Nephron progenitor cell (in vitro differentiated cells): ENCODE measurements at regions not wholly inside any gene's neighbourhood (a gene's known extent, or its start where the extent isn't known, plus 50 kb on each side); places are given as distances from the start of the nearest gene placed in this dataset.
A peak's percentile ranks its signal among the peaks of the same experiment; 100 is the strongest.

Experiments
- DNase-seq: peaks from one replicate; pipeline ENCODE4 v3.0.0; 2021
- H3K27ac Mint-ChIP-seq: 2 replicates; pipeline ENCODE4 v1.8.0; 2021; ENCODE audit warnings: mild to moderate bottlenecking, moderate library complexity, mixed read lengths
- H3K27me3 Mint-ChIP-seq: 2 replicates; pipeline ENCODE4 v1.8.0; 2021; ENCODE audit warnings: mild to moderate bottlenecking, low read depth, mixed read lengths; ENCODE audit not compliant: poor library complexity
- H3K36me3 Mint-ChIP-seq: 2 replicates; pipeline ENCODE4 v1.8.0; 2021; ENCODE audit warnings: low read depth, mixed read lengths
- H3K4me1 Mint-ChIP-seq: 2 replicates; pipeline ENCODE4 v1.8.0; 2021; ENCODE audit warnings: mixed read lengths
- H3K4me3 Mint-ChIP-seq: 2 replicates; pipeline ENCODE4 v1.8.0; 2021; ENCODE audit warnings: mild to moderate bottlenecking, moderate library complexity, mixed read lengths
- H3K9me3 Mint-ChIP-seq: 2 replicates; pipeline ENCODE4 v1.8.0; 2021; ENCODE audit warnings: mild to moderate bottlenecking, moderate library complexity, mixed read lengths
- CTCF ChIP-seq: fragments of 200-600 bp; sonication (generic); IDR thresholded peaks from 2 replicates; pipeline ENCODE4 v1.5.0; 2021; ENCODE audit warnings: antibody characterized with exemption

- no peak overlapping the region for H3K4me3 Mint-ChIP-seq
- H3K9me3 Mint-ChIP-seq = peaks cover 8% of the 10 kb centered on the region
- H3K4me1 Mint-ChIP-seq = peaks cover 31% of the 10 kb centered on the region
- TF ChIP-seq CTCF = no peak
- no peak overlapping the region for H3K27ac Mint-ChIP-seq
- H3K36me3 Mint-ChIP-seq = peaks cover 9% of the 10 kb centered on the region
- no peak for DNase-seq
- H3K27me3 Mint-ChIP-seq = peaks cover 6% of the 10 kb centered on the region
Measured at GRCh38 chr12:75917715-75918114, 113.9 kb downstream of the PHLDA1 start.

- Mint-ChIP-seq H3K4me3 (no peak overlapping the region), H3K4me1 (peaks cover 31% of the 10 kb centered on the region), H3K27ac (no peak overlapping the region), H3K27me3 (peaks cover 5% of the 10 kb centered on the region), H3K9me3 (peaks cover 6% of the 10 kb centered on the region), H3K36me3 (peaks cover 6% of the 10 kb centered on the region)
- TF ChIP-seq CTCF = no peak
- DNase-seq = no peak
Measured at GRCh38 chr12:75917083-75917482, 114.5 kb downstream of the PHLDA1 start.

GRCh38 chr12:75913502-75914351 lies 117.8 kb downstream of the PHLDA1 start:
- peaks cover 19% of the 10 kb centered on the region for H3K4me1 Mint-ChIP-seq
- H3K4me3 Mint-ChIP-seq = no peak overlapping the region
- H3K9me3 Mint-ChIP-seq = peaks cover 3% of the 10 kb centered on the region
- H3K27ac Mint-ChIP-seq = peak overlapping the region; percentile 17
- no peak for TF ChIP-seq CTCF
- peaks cover 2% of the 10 kb centered on the region for H3K36me3 Mint-ChIP-seq
- H3K27me3 Mint-ChIP-seq = no peaks in the 10 kb centered on the region
- no peak for DNase-seq

- TF ChIP-seq CTCF = no peak
- H3K9me3 Mint-ChIP-seq = peaks cover 3% of the 10 kb centered on the region
- no peak for DNase-seq
- H3K4me3 Mint-ChIP-seq = no peak overlapping the region
- H3K4me1 Mint-ChIP-seq = peaks cover 19% of the 10 kb centered on the region
- H3K36me3 Mint-ChIP-seq = no peaks in the 10 kb centered on the region
- no peaks in the 10 kb centered on the region for H3K27me3 Mint-ChIP-seq
- peak overlapping the region; percentile 88 for H3K27ac Mint-ChIP-seq
Measured at GRCh38 chr12:75909714-75910656, 121.6 kb downstream of the PHLDA1 start.

GRCh38 chr12:75908961-75909605 lies 122.5 kb downstream of the PHLDA1 start:
- no peaks in the 10 kb centered on the region for H3K27me3 Mint-ChIP-seq

More at GRCh38 chr12:75908961-75909605, 122.5 kb downstream of the PHLDA1 start:
- H3K4me1 Mint-ChIP-seq = peaks cover 19% of the 10 kb centered on the region
- TF ChIP-seq CTCF = no peak
- DNase-seq = no peak
- H3K9me3 Mint-ChIP-seq = peaks cover 3% of the 10 kb centered on the region
- peak overlapping the region; percentile 88 for H3K27ac Mint-ChIP-seq
- H3K4me3 Mint-ChIP-seq = no peak overlapping the region
- H3K36me3 Mint-ChIP-seq = no peaks in the 10 kb centered on the region
